ENCODE measurements at regions not wholly inside any gene's neighbourhood (a gene's known extent, or its start where the extent isn't known, plus 50 kb on each side); places are given as distances from the start of the nearest gene placed in this dataset.

- no peak for DNase-seq
- Histone ChIP-seq H3K27me3 (no peaks in the 10 kb centered on the region), H3K9me3 (no peaks in the 10 kb centered on the region), H3K4me1 (no peaks in the 10 kb centered on the region), H3K4me3 (ENCODE audit: low read depth, low read length) (no peak overlapping the region), H3K36me3 (no peaks in the 10 kb centered on the region)
- TF ChIP-seq CTCF (IDR thresholded peaks at IDR 0.05; ENCODE audit: low read depth, low read length), result no peak
These were observed 180.6 kb upstream of the CDH8 start for GRCh38 chr16:62216837-62217236.

GRCh38 chr16:62213763-62214162, 177.5 kb upstream of the CDH8 start:
- H3K27me3 ChIP-seq, result no peaks in the 10 kb centered on the region
- peak; percentile 68 for TF ChIP-seq CTCF (IDR thresholded peaks at IDR 0.05; ENCODE audit: low read depth, low read length)
- no peak overlapping the region for H3K4me3 ChIP-seq (ENCODE audit: low read depth, low read length)
- no peaks in the 10 kb centered on the region for H3K4me1 ChIP-seq
- DNase-seq, result peak; percentile 63
- H3K9me3 ChIP-seq, result no peaks in the 10 kb centered on the region
- no peaks in the 10 kb centered on the region for H3K36me3 ChIP-seq

GRCh38 chr16:62208934-62209333, 172.7 kb upstream of the CDH8 start:
- DNase-seq, result no peak
- no peaks in the 10 kb centered on the region for H3K4me1 ChIP-seq
- H3K27me3 ChIP-seq, result no peaks in the 10 kb centered on the region
- no peak overlapping the region for H3K4me3 ChIP-seq (ENCODE audit: low read depth, low read length)
- H3K9me3 ChIP-seq, result no peaks in the 10 kb centered on the region
- H3K36me3 ChIP-seq, result no peaks in the 10 kb centered on the region
- TF ChIP-seq CTCF (IDR thresholded peaks at IDR 0.05; ENCODE audit: low read depth, low read length), result no peak

GRCh38 chr16:62205459-62205858, 169.2 kb upstream of the CDH8 start:
- 0 out of 2 replicates have a peak, but pooled peaks have one; percentile 11 for TF ChIP-seq CTCF (IDR thresholded peaks at IDR 0.05; ENCODE audit: low read depth, low read length)
- Histone ChIP-seq H3K36me3 (no peaks in the 10 kb centered on the region), H3K9me3 (no peaks in the 10 kb centered on the region), H3K4me1 (no peaks in the 10 kb centered on the region), H3K4me3 (ENCODE audit: low read depth, low read length) (no peak overlapping the region), H3K27me3 (no peaks in the 10 kb centered on the region)
- DNase-seq, result no peak

GRCh38 chr16:62201911-62202310, 165.7 kb upstream of the CDH8 start:
- H3K36me3 ChIP-seq, result no peaks in the 10 kb centered on the region
- TF ChIP-seq CTCF (IDR thresholded peaks at IDR 0.05; ENCODE audit: low read depth, low read length), result no peak
- H3K4me3 ChIP-seq (ENCODE audit: low read depth, low read length), result no peak overlapping the region
- H3K4me1 ChIP-seq, result no peaks in the 10 kb centered on the region
- H3K27me3 ChIP-seq, result no peaks in the 10 kb centered on the region
- no peak for DNase-seq
- H3K9me3 ChIP-seq, result no peaks in the 10 kb centered on the region

GRCh38 chr16:62194828-62195227, 158.6 kb upstream of the CDH8 start:
- Histone ChIP-seq H3K36me3 (no peaks in the 10 kb centered on the region), H3K27me3 (no peaks in the 10 kb centered on the region), H3K4me1 (no peaks in the 10 kb centered on the region; the same call in 1 of the 2 replicates), H3K9me3 (no peaks in the 10 kb centered on the region), H3K4me3 (ENCODE audit: low read depth, low read length) (no peak overlapping the region)
- peak; percentile 37 for TF ChIP-seq CTCF (IDR thresholded peaks at IDR 0.05; ENCODE audit: low read depth, low read length)
- no peak for DNase-seq
